ENCODE measurements at regions not wholly inside any gene's neighbourhood (a gene's known extent, or its start where the extent isn't known, plus 50 kb on each side); places are given as distances from the start of the nearest gene placed in this dataset.

GRCh38 chr7:35982600-35982999, 170.5 kb upstream of the EEPD1 start:
- in situ Hi-C loops (cut with MboI) (no loop called here), intact Hi-C loops (cut with micrococcal nuclease) (no loop called here)
- Histone ChIP-seq H3K9me3 (replicated peaks; ENCODE audit: control insufficient read depth, insufficient read depth, low read depth, low read length) (no peaks in the 10 kb centered on the region), H3K36me3 (ENCODE audit: control insufficient read depth, insufficient read depth, low read length) (no peaks in the 10 kb centered on the region), H3K4me2 (ENCODE audit: insufficient read depth, low read length) (no peak overlapping the region), H3K27ac (ENCODE audit: extremely low read depth, low read depth, low read length) (no peak overlapping the region), H4K20me1 (replicated peaks; ENCODE audit: control insufficient read depth, insufficient read depth, low read length) (no peaks in the 10 kb centered on the region), H3K79me2 (ENCODE audit: control insufficient read depth, insufficient read depth, low read length) (no peaks in the 10 kb centered on the region), H2AFZ (ENCODE audit: low read depth, low read length) (no peak overlapping the region), H3K9me1 (ENCODE audit: control insufficient read depth, insufficient read depth, low read length) (no peaks in the 10 kb centered on the region), H3K4me1 (replicated peaks in 1 of 2; ENCODE audit: control insufficient read depth in 2 of 2, insufficient read depth in 2 of 2, low read length in 2 of 2) (peaks cover 0 to 5% of the 10 kb centered on the region in 2 experiments; a peak in 2 of 5 replicates), H3K4me3 (no peak overlapping the region), H3K27me3 (ENCODE audit: control insufficient read depth in 2 of 2, insufficient read depth in 2 of 2, low read length in 2 of 2) (peaks cover 12 to 55% of the 10 kb centered on the region in 2 experiments), H3K9ac (ENCODE audit: insufficient read depth in 1 of 2, low read depth in 2 of 2, low read length in 2 of 2) (no peak overlapping the region; a peak in 1 of 4 replicates)
- WGBS (ENCODE audit: insufficient coverage, low coverage, missing lambda C conversion rate), result 0% methylated on average over 19 of the region's 27 CpGs
- CTCF ChIA-PET (ENCODE audit: low intra/inter-chr PET ratio), result interaction anchor here (5.2 kb wide), 1 partner anchor 309 kb away, joined by 58 read pairs; no protein-coding TSS in a partner anchor
- POLR2A ChIA-PET, result no interaction called here
- ATAC-seq, result no peak
- no peak for DNase-seq (ENCODE audit: extremely low read depth in 1 of 4, low spot score in 3 of 4)
- no peak for TF ChIP-seq ZNF280A (IDR thresholded peaks at IDR 0.05; ENCODE audit: low read depth, partially characterized antibody)
- no peak for TF ChIP-seq ZNF277 (CRISPR knock-in tag; IDR thresholded peaks at IDR 0.05; ENCODE audit: borderline replicate concordance)
- FAIRE-seq, result no peak
- BruUV-seq (replicated peaks), result no TSS peak
